ENCODE measurements at regions not wholly inside any gene's neighbourhood (a gene's known extent, or its start where the extent isn't known, plus 50 kb on each side); places are given as distances from the start of the nearest gene placed in this dataset.

DNA sequence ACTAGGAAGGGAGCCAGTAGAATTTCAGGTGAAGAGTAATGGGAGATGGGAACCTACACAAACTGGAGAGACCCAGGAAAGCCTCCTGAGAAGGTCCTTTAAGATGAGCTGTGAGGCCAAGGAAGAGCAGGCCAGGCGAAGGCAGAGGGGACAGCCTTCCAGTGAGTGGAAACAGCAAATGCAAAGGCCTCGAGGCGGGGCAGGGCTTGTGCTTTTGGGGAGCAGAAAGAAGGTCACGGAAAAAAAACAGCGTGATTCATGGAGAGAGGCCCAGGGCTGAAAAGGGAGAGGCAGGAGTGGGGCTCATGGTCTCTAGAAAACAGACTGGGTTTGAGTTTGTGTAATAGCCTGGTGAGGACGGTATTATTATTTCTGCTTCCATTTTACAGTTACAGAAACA, 386.5 kb upstream of the ASIC2 start:
- no peaks in the 10 kb centered on the region for H3K27me3 ChIP-seq (ENCODE audit: control insufficient read depth in 2 of 2, insufficient read depth in 2 of 2, low read length in 2 of 2)
- TF ChIP-seq POLR2A (IDR thresholded peaks at IDR 0.05; ENCODE audit: low read depth, low read length), result no peak
- no peak for TF ChIP-seq MAX (IDR thresholded peaks at IDR 0.05; ENCODE audit: insufficient read depth, insufficient read length)
- no peak for TF ChIP-seq FOS (IDR thresholded peaks at IDR 0.05; ENCODE audit: borderline replicate concordance, insufficient read depth, low read length)
- no peak for TF ChIP-seq GATA2 (IDR thresholded peaks at IDR 0.05; ENCODE audit: insufficient read depth, insufficient read length, low read depth, low read length)
- no peak for TF ChIP-seq POLR2AphosphoS5 (IDR thresholded peaks at IDR 0.05; ENCODE audit: insufficient read depth, low read depth, low read length)
- intact Hi-C loops (cut with micrococcal nuclease), result loop anchor here (10.0 kb wide), 1 partner anchor 75 kb away; no protein-coding TSS in a partner anchor
- CTCF ChIA-PET, result no interaction called here
- no peak overlapping the region for H3K27ac ChIP-seq (ENCODE audit: insufficient read depth, low read depth, low read length)
- no peak overlapping the region for H3K4me2 ChIP-seq (ENCODE audit: insufficient read depth, low read length)
- no peaks in the 10 kb centered on the region for H4K20me1 ChIP-seq (replicated peaks; ENCODE audit: control insufficient read depth, extremely low read depth, insufficient read depth, low read length)
- H3K79me2 ChIP-seq (ENCODE audit: control insufficient read depth, insufficient read depth, low read length), result no peaks in the 10 kb centered on the region
- no peaks in the 10 kb centered on the region for H3K4me1 ChIP-seq (ENCODE audit: control insufficient read depth, extremely low read depth, insufficient read depth, low read length)
- no peaks in the 10 kb centered on the region for H3K9me1 ChIP-seq (replicated peaks; ENCODE audit: control insufficient read depth, extremely low read depth, insufficient read depth, low read length)
- no peaks in the 10 kb centered on the region for H3K36me3 ChIP-seq (ENCODE audit: control insufficient read depth in 2 of 2, extremely low read depth in 1 of 2, insufficient read depth in 2 of 2, low read length in 2 of 2)
- POLR2A ChIA-PET, result no interaction called here
- H3K9ac ChIP-seq (replicated peaks; ENCODE audit: extremely low read depth, insufficient read depth, low read length), result no peak overlapping the region
- H3K9me3 ChIP-seq (replicated peaks; ENCODE audit: control insufficient read depth, insufficient read depth, low read length), result no peaks in the 10 kb centered on the region
- H3K4me3 ChIP-seq (replicated peaks in 1 of 3; ENCODE audit: insufficient read depth in 1 of 3, low read depth in 1 of 3, low read length in 3 of 3), result no peak overlapping the region
- FAIRE-seq (no peak), DNase-seq (ENCODE audit: low read depth, low spot score) (no peak)
- BruUV-seq (replicated peaks), result no TSS peak
- H2AFZ ChIP-seq (ENCODE audit: low read depth, low read length), result no peak overlapping the region
- dilution Hi-C loops (cut with MboI; ENCODE audit: extremely low pct_ligation_motif_present, low sequenced_read_pairs), result no loop called here

GRCh38 chr17:33680472-33680871, 387.4 kb upstream of the ASIC2 start:
- intact Hi-C loops (cut with micrococcal nuclease) (no loop called here), dilution Hi-C loops (cut with MboI; ENCODE audit: extremely low pct_ligation_motif_present, low sequenced_read_pairs) (no loop called here)
- no TSS peak for BruUV-seq (replicated peaks)
- H3K4me2 ChIP-seq (ENCODE audit: insufficient read depth, low read length), result no peak overlapping the region
- no peaks in the 10 kb centered on the region for H3K36me3 ChIP-seq (ENCODE audit: control insufficient read depth in 2 of 2, extremely low read depth in 1 of 2, insufficient read depth in 2 of 2, low read length in 2 of 2)
- no peak overlapping the region for H2AFZ ChIP-seq (ENCODE audit: low read depth, low read length)
- no peak overlapping the region for H3K27ac ChIP-seq (ENCODE audit: insufficient read depth, low read depth, low read length)
- no peak for TF ChIP-seq FOS (IDR thresholded peaks at IDR 0.05; ENCODE audit: borderline replicate concordance, insufficient read depth, low read length)
- TF ChIP-seq GATA2 (IDR thresholded peaks at IDR 0.05; ENCODE audit: insufficient read depth, insufficient read length, low read depth, low read length), result no peak
- TF ChIP-seq POLR2AphosphoS5 (IDR thresholded peaks at IDR 0.05; ENCODE audit: insufficient read depth, low read depth, low read length), result no peak
- TF ChIP-seq POLR2A (IDR thresholded peaks at IDR 0.05; ENCODE audit: low read depth, low read length), result no peak
- no peak for TF ChIP-seq MYC (IDR thresholded peaks at IDR 0.05; ENCODE audit: low read depth, low read length)
- TF ChIP-seq JUN (IDR thresholded peaks at IDR 0.05; ENCODE audit: borderline replicate concordance, insufficient read depth, insufficient read length, low read depth), result no peak
- TF ChIP-seq, protein P1, sequence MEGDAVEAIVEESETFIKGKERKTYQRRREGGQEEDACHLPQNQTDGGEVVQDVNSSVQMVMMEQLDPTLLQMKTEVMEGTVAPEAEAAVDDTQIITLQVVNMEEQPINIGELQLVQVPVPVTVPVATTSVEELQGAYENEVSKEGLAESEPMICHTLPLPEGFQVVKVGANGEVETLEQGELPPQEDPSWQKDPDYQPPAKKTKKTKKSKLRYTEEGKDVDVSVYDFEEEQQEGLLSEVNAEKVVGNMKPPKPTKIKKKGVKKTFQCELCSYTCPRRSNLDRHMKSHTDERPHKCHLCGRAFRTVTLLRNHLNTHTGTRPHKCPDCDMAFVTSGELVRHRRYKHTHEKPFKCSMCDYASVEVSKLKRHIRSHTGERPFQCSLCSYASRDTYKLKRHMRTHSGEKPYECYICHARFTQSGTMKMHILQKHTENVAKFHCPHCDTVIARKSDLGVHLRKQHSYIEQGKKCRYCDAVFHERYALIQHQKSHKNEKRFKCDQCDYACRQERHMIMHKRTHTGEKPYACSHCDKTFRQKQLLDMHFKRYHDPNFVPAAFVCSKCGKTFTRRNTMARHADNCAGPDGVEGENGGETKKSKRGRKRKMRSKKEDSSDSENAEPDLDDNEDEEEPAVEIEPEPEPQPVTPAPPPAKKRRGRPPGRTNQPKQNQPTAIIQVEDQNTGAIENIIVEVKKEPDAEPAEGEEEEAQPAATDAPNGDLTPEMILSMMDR (IDR thresholded peaks at IDR 0.05; ENCODE audit: extremely low read depth in 1 of 2, insufficient read depth in 1 of 2, low read depth in 1 of 2, low read length in 2 of 2), result no peak
- TF ChIP-seq EZH2 (IDR thresholded peaks at IDR 0.05; ENCODE audit: borderline replicate concordance, low read depth, low read length, severe bottlenecking), result no peak
- no peak for TF ChIP-seq MAX (IDR thresholded peaks at IDR 0.05; ENCODE audit: insufficient read depth, insufficient read length)
- FAIRE-seq (no peak), DNase-seq (ENCODE audit: low read depth, low spot score) (no peak)
- H3K27me3 ChIP-seq (ENCODE audit: control insufficient read depth in 2 of 2, insufficient read depth in 2 of 2, low read length in 2 of 2), result no peaks in the 10 kb centered on the region
- no peaks in the 10 kb centered on the region for H3K79me2 ChIP-seq (ENCODE audit: control insufficient read depth, insufficient read depth, low read length)
- H3K9ac ChIP-seq (replicated peaks; ENCODE audit: extremely low read depth, insufficient read depth, low read length), result no peak overlapping the region
- no peaks in the 10 kb centered on the region for H3K4me1 ChIP-seq (ENCODE audit: control insufficient read depth, extremely low read depth, insufficient read depth, low read length)
- H4K20me1 ChIP-seq (replicated peaks; ENCODE audit: control insufficient read depth, extremely low read depth, insufficient read depth, low read length), result no peaks in the 10 kb centered on the region
- H3K4me3 ChIP-seq (replicated peaks in 1 of 3; ENCODE audit: insufficient read depth in 1 of 3, low read depth in 1 of 3, low read length in 3 of 3), result no peak overlapping the region
- POLR2A ChIA-PET, result no interaction called here
- CTCF ChIA-PET, result no interaction called here
- H3K9me3 ChIP-seq (replicated peaks; ENCODE audit: control insufficient read depth, insufficient read depth, low read length), result no peaks in the 10 kb centered on the region
- H3K9me1 ChIP-seq (replicated peaks; ENCODE audit: control insufficient read depth, extremely low read depth, insufficient read depth, low read length), result no peaks in the 10 kb centered on the region

Measured in endothelial cell of umbilical vein (primary cell).